ENCODE measurements at regions not wholly inside any gene's neighbourhood (a gene's known extent, or its start where the extent isn't known, plus 50 kb on each side); places are given as distances from the start of the nearest gene placed in this dataset.
A peak's percentile ranks its signal among the peaks of the same experiment; 100 is the strongest.

GRCh38 chr9:13688990-13689600 is 409.6 kb upstream of the MPDZ start:
- no peak overlapping the region for H2AFZ ChIP-seq (ENCODE audit: low read length)
- no peaks in the 10 kb centered on the region for H3K4me1 ChIP-seq (ENCODE audit: insufficient read depth, low read length)
- TF ChIP-seq MEIS1 (CRISPR knock-in tag; IDR thresholded peaks at IDR 0.05; ENCODE audit: borderline replicate concordance) (no peak), SMC3 (IDR thresholded peaks at IDR 0.05; ENCODE audit: low read length) (0 out of 2 replicates have a peak, but pooled peaks have one; percentile 10), STAG1 (CRISPR knock-in tag; IDR thresholded peaks at IDR 0.05) (peak; percentile 19; the same call in 1 of the 2 replicates), ZBTB33 (CRISPR knock-in tag; IDR thresholded peaks at IDR 0.05) (no peak), CTCF (CRISPR knock-in tag; IDR thresholded peaks at IDR 0.05) (0 out of 2 replicates have a peak, but pooled peaks have one; percentile 11)
- ChIA-PET POLR2A (no interaction called here), CTCF (ENCODE audit: low intra/inter-chr PET ratio, low total read pairs) (no interaction called here)
- no peak overlapping the region for H3K4me3 ChIP-seq (replicated peaks in 1 of 3; ENCODE audit: insufficient read depth in 1 of 3, low read depth in 2 of 3, low read length in 3 of 3)
- no peaks in the 10 kb centered on the region for H3K27me3 ChIP-seq (ENCODE audit: control insufficient read depth in 1 of 2, insufficient read depth in 2 of 2, low read length in 2 of 2)
- ATAC-seq = no peak
- no peaks in the 10 kb centered on the region for H3K79me2 ChIP-seq (ENCODE audit: insufficient read depth, low read length)
- H3K9me3 ChIP-seq (ENCODE audit: low read length) = no peaks in the 10 kb centered on the region; the same call in 1 of the 2 replicates
- no peak for FAIRE-seq
- intact Hi-C loops (cut with micrococcal nuclease; ENCODE audit: unreplicated experiment) (loop anchor here (2.0 to 5.0 kb wide), 2 partner anchors 338 to 477 kb away; no protein-coding TSS in a partner anchor), in situ Hi-C loops (cut with HindIII; ENCODE audit: extremely low pct_ligation_motif_present, low pct_unique_long_range_greater_than_20kb) (no loop called here)
- WGBS (ENCODE audit: low lambda C conversion rate) = 0% methylated on average over 1 of the region's 1 CpG
- no peak overlapping the region for H3K4me2 ChIP-seq (ENCODE audit: low read depth, low read length)
- DNase-seq (ENCODE audit: low spot score) = no peak
- H3K9ac ChIP-seq (ENCODE audit: insufficient read depth, low read depth, low read length) = no peak overlapping the region
- H4K20me1 ChIP-seq (ENCODE audit: insufficient read depth, low read length) = no peaks in the 10 kb centered on the region
- H3K27ac ChIP-seq (ENCODE audit: extremely low read length, insufficient read depth, low read length) = no peak overlapping the region
- no peaks in the 10 kb centered on the region for H3K36me3 ChIP-seq (replicated peaks in 1 of 2; ENCODE audit: control insufficient read depth in 1 of 2, insufficient read depth in 2 of 2, low read length in 2 of 2)
- BruUV-seq (replicated peaks) = no TSS peak
